ENCODE measurements at regions not wholly inside any gene's neighbourhood (a gene's known extent, or its start where the extent isn't known, plus 50 kb on each side); places are given as distances from the start of the nearest gene placed in this dataset.
"Not testable (repeated sequence)": the region's sequence is repeated elsewhere in the genome, so short reads cannot be mapped to it uniquely, and the experiment has no call there.

- TF ChIP-seq CTCF (IDR thresholded peaks at IDR 0.05), result no peak
- no peak for TF ChIP-seq EZH2 (IDR thresholded peaks at IDR 0.05; ENCODE audit: borderline replicate concordance, insufficient read depth, low read depth, low read length, poor library complexity, severe bottlenecking)
- Histone ChIP-seq H3K4me3 (ENCODE audit: control extremely low read depth in 1 of 5, extremely low read depth in 1 of 5, insufficient read depth in 1 of 5, low read depth in 2 of 5, low read length in 4 of 5) (no peak overlapping the region), H3K79me2 (ENCODE audit: control insufficient read depth, insufficient read depth, low read length) (no peaks in the 10 kb centered on the region), H3K4me1 (ENCODE audit: control insufficient read depth in 2 of 2, insufficient read depth in 2 of 2, low read length in 2 of 2) (no peaks in the 10 kb centered on the region), H3K27me3 (replicated peaks in 1 of 4; ENCODE audit: control extremely low read depth in 1 of 4, control insufficient read depth in 3 of 4, insufficient read depth in 4 of 4, low read length in 3 of 4) (no peaks in the 10 kb centered on the region), H3K27ac (ENCODE audit: low read length in 2 of 2) (no peak overlapping the region), H3K9me3 (ENCODE audit: control extremely low read depth in 1 of 3, control insufficient read depth in 2 of 3, insufficient read depth in 1 of 3, low read length in 2 of 3) (peaks cover 1 to 11% (median 8%) of the 10 kb centered on the region in 3 donors), H3K9ac (ENCODE audit: low read length) (no peak overlapping the region), H4K20me1 (ENCODE audit: control insufficient read depth, insufficient read depth, low read length, poor library complexity, severe bottlenecking) (no peaks in the 10 kb centered on the region), H2AFZ (ENCODE audit: insufficient read depth, low read depth, low read length, poor library complexity, severe bottlenecking) (no peak overlapping the region), H3K36me3 (replicated peaks in 1 of 2; ENCODE audit: control extremely low read depth in 1 of 2, control insufficient read depth in 1 of 2, extremely low read depth in 1 of 2, insufficient read depth in 2 of 2, low read length in 1 of 2) (no peaks in the 10 kb centered on the region), H3K4me2 (replicated peaks; ENCODE audit: low read depth, low read length, poor library complexity, severe bottlenecking) (no peak overlapping the region)
- Mint-ChIP-seq H3K4me1 (no peaks in the 10 kb centered on the region), H3K9me3 (ENCODE audit: insufficient read depth) (peaks cover 17% of the 10 kb centered on the region), H3K27ac (no peak overlapping the region), H3K4me3 (no peak overlapping the region), H3K27me3 (no peaks in the 10 kb centered on the region)
- ChIA-PET POLR2A (no interaction called here), CTCF (no interaction called here)
- WGBS (ENCODE audit: insufficient coverage), result 95% methylated on average over 3 of the region's 5 CpGs
- ATAC-seq (ENCODE audit: low read depth) (no peak), DNase-seq (no peak)
- intact Hi-C loops (cut with micrococcal nuclease), result no loop called here
Observed at GRCh38 chrX:889966-890651, 259.5 kb downstream of the SHOX start.

GRCh38 chrX:887724-888123 lies 257.1 kb downstream of the SHOX start:
- 94% methylated on average over 5 of the region's 13 CpGs for WGBS (ENCODE audit: insufficient coverage)
- DNase-seq; intact Hi-C loops (cut with micrococcal nuclease); H3K27me3 Mint-ChIP-seq; CTCF ChIA-PET; H3K4me3 Mint-ChIP-seq; H3K4me3 ChIP-seq (ENCODE audit: control extremely low read depth in 1 of 5, extremely low read depth in 1 of 5, insufficient read depth in 1 of 5, low read depth in 2 of 5, low read length in 4 of 5); H3K36me3 ChIP-seq (replicated peaks in 1 of 2; ENCODE audit: control extremely low read depth in 1 of 2, control insufficient read depth in 1 of 2, extremely low read depth in 1 of 2, insufficient read depth in 2 of 2, low read length in 1 of 2); H3K9me3 ChIP-seq (ENCODE audit: control extremely low read depth in 1 of 3, control insufficient read depth in 2 of 3, insufficient read depth in 1 of 3, low read length in 2 of 3); H3K4me1 ChIP-seq (ENCODE audit: control insufficient read depth in 2 of 2, insufficient read depth in 2 of 2, low read length in 2 of 2); H3K27ac Mint-ChIP-seq; H3K4me2 ChIP-seq (replicated peaks; ENCODE audit: low read depth, low read length, poor library complexity, severe bottlenecking); H3K27me3 ChIP-seq (replicated peaks in 1 of 4; ENCODE audit: control extremely low read depth in 1 of 4, control insufficient read depth in 3 of 4, insufficient read depth in 4 of 4, low read length in 3 of 4); H3K27ac ChIP-seq (ENCODE audit: low read length in 2 of 2); H3K79me2 ChIP-seq (ENCODE audit: control insufficient read depth, insufficient read depth, low read length); H2AFZ ChIP-seq (ENCODE audit: insufficient read depth, low read depth, low read length, poor library complexity, severe bottlenecking); ATAC-seq (ENCODE audit: low read depth); H3K9ac ChIP-seq (ENCODE audit: low read length); H4K20me1 ChIP-seq (ENCODE audit: control insufficient read depth, insufficient read depth, low read length, poor library complexity, severe bottlenecking); POLR2A ChIA-PET; H3K4me1 Mint-ChIP-seq: not testable (repeated sequence)
- peaks cover 14% of the 10 kb centered on the region for H3K9me3 Mint-ChIP-seq (ENCODE audit: insufficient read depth)
